HK-2 (cell line): ENCODE measurements at regions not wholly inside any gene's neighbourhood (a gene's known extent, or its start where the extent isn't known, plus 50 kb on each side); places are given as distances from the start of the nearest gene placed in this dataset.
"Not testable (repeated sequence)": the region's sequence is repeated elsewhere in the genome, so short reads cannot be mapped to it uniquely, and the experiment has no call there.

Source experiments
- DNase-seq: peaks from one replicate; pipeline ENCODE4 v3.0.0-alpha.2; 2018; ENCODE audit not compliant: unreplicated experiment

DNA sequence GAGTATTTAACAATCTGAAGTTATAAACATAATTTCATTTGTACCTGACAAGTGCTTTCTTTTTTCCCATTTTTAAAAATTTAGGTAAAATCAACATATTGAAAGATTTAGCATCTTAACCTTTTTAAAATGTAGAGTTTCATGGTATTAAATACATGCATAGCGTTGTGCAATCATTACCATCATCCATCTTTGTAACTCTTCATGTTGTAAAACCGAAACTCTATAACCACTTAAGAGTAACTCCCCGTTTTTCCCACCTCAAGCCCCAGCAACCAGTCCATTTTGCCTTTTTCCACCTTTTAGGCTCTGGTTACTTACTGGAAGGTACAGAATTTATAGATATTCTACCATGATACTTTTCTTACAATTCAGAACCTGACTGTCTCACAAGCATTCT is 892.5 kb downstream of the DNAJB9 start:
- no peak for DNase-seq

GRCh38 chr7:109467729-109468128 is 898.1 kb downstream of the DNAJB9 start:
- DNase-seq: not testable (repeated sequence)

- no peak for DNase-seq
Measured at GRCh38 chr7:109473172-109473571, 903.5 kb downstream of the DNAJB9 start.

DNA sequence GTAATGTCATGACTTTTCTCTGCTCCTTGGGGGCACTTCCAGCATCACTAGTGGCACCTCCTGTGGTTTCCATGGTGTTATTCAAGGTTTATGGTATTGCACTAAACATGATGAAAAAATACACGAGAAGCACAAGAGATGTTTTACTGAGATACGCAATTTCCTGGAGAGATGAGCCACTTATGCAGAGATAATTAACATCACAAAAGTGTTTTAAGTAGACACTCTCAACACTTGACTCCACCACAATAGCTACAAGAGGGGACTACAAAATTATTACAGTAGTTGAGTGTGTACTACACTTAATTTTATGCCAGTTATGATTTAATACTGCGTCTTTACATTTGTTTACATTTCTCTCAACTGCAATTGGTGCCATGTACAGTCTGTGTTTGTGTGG is 906.7 kb downstream of the DNAJB9 start:
- DNase-seq: no peak

DNA sequence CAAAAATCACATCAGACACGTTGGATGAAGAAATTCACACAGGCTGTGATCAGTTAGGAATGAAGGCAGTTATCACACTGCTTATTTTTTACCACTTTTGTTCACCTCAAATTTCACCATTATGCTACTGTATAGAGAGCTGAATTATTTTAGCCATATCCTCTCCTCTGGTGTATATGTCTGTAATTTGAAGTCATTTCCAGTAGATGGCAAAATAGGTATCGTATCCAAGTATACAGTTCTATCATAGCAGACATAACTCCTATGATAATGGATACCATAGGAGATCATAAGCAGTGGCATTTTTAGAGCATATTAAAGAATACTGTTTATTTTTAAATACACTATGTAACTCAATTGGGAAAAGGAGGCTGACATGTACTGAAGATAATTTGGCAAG is 909.7 kb downstream of the DNAJB9 start:
- DNase-seq: no peak

- not testable (repeated sequence) for DNase-seq
Measured at GRCh38 chr7:109490607-109491006, 920.9 kb downstream of the DNAJB9 start.

GRCh38 chr7:109497053-109497452 is 927.4 kb downstream of the DNAJB9 start:
- no peak for DNase-seq

DNA sequence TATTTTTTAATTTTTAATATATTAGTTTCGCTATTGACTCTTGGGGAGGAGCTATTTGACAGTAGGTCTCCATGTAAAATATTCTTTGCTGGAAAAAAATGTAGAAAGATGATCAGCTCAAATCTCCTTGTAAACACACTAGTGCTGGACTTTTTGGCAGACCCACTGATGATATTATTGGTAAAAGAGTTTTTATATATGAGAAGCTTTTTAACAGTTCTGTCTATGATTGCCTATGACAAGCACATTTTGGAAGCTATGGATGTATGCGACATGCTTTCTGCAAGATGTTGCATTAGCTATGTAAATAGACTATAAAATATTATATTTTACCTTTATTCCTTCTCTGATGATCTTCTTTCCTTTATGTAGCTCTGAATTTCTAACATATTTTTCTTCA is 928.5 kb downstream of the DNAJB9 start:
- no peak for DNase-seq

- DNase-seq: no peak
Measured at GRCh38 chr7:109503421-109503820, 933.7 kb downstream of the DNAJB9 start.

- no peak for DNase-seq
Measured at GRCh38 chr7:109522585-109522984, 952.9 kb downstream of the DNAJB9 start.

- no peak for DNase-seq
Measured at GRCh38 chr7:109527833-109528232, 958.2 kb downstream of the DNAJB9 start.

DNA sequence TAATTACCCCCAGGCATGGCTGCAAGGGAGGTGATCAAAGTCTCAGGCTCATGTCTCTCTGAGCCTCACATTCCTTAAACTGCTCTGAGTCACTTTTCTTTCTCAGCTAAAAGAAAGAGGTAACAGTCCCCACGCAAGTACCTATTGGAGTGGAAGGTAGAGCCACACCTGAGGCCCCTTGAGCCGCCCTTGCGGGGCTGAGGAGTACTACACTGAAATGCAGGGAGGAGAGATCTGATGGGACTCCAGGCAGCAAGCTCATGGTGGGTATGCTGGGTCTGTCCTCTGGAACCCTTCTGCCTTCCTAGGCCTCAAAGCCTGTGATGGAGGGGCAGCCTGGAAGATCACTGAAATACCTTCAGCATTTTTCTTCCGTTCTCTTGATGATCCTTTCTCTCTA is 960.0 kb downstream of the DNAJB9 start:
- DNase-seq: no peak

- DNase-seq: no peak
Measured at GRCh38 chr7:109532262-109532992, 962.8 kb downstream of the DNAJB9 start.

DNA sequence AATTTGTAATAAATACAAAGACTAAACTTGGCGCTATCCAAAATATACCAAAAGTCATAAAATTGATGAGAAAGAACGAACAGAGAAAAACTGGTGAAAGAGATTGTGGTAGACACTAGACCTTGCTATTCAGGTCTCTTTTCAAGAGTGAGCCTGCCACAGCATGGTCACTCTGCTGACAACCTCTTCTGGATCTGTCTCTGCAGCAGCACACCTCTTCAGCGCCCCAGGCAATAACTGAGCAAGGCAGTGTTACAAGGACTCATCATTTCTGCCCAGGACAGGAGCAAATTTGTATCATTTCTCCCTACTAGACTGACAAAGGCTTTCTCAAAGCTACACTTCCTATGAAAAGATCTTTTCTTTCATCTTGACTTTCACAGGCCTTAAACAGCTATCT is 976.0 kb downstream of the DNAJB9 start:
- DNase-seq: no peak

- no peak for DNase-seq
Measured at GRCh38 chr7:109549471-109550193, 980.0 kb downstream of the DNAJB9 start.

GRCh38 chr7:109552017-109552416 is 982.3 kb downstream of the DNAJB9 start:
- no peak for DNase-seq

GRCh38 chr7:109577265-109577664 is 1007.6 kb downstream of the DNAJB9 start:
- DNase-seq: no peak

DNA sequence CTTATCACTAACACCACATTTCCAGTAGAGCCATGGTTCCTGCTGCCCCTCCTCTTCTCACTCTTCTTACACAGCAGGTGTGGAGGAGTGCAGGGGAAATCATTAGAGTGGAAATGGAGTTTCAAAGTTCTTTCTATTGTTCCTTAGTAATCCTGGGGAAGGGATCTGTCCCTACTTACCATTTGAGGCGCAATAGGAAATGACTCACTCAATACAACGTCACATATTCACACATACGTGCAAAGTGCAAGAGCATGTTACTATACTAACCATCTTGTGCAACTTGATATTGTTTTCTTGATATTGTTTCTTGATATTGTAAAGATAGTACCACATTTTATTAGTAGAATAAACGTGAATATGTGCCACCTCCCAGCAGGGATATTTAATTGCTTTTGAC is 1010.2 kb downstream of the DNAJB9 start:
- no peak for DNase-seq

- DNase-seq: no peak
Measured at GRCh38 chr7:109582211-109582610, 1012.5 kb downstream of the DNAJB9 start.

DNA sequence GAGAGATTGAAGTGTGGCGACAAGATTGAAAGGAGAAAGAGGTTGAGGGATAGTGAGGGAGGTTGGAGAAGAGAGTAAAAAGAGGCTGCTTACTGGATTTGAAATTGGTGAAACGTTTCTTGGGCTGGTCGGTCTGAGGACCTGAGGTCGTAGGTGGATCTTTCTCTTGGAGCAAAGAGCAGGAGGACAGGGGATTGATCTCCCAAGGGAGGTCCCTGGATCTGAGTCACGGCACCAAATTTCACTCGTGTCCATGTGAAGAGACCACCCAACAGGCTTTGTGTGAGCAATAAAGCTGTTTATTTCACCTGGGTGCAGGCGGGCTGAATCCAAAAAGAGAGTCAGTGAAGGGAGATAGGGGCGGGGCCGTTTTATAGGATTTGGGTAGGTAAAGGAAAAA is 1027.3 kb downstream of the DNAJB9 start:
- not testable (repeated sequence) for DNase-seq

GRCh38 chr7:109611656-109612055 is 1042.0 kb downstream of the DNAJB9 start:
- DNase-seq: no peak

GRCh38 chr7:109616551-109617069 is 1046.9 kb downstream of the DNAJB9 start:
- DNase-seq: no peak

GRCh38 chr7:109622320-109622719 is 1052.6 kb downstream of the DNAJB9 start:
- DNase-seq: no peak
